Stimulated activated CD4-positive, alpha-beta T cell treated with anti-CD3 and anti-CD28 coated beads, TNF-alpha, amount 100 ng/mL, for 1 hour (primary cell): ENCODE measurements at regions not wholly inside any gene's neighbourhood (a gene's known extent, or its start where the extent isn't known, plus 50 kb on each side); places are given as distances from the start of the nearest gene placed in this dataset.
"Not testable (repeated sequence)": the region's sequence is repeated elsewhere in the genome, so short reads cannot be mapped to it uniquely, and the experiment has no call there.

ENCODE experiments used
- DNase-seq, 3 donors: peaks; one replicate each; pipeline ENCODE4 v3.0.0-alpha.2; 2020; ENCODE audit warnings: low read depth in 3 of 3, low spot score in 1 of 3

- DNase-seq: not testable (repeated sequence)
Observed at GRCh38 chr17:22044706-22045246, 352.5 kb downstream of the KCNJ18 start.

GRCh38 chr17:22047521-22047920 lies 355.2 kb downstream of the KCNJ18 start:
- DNase-seq: not testable (repeated sequence)

GRCh38 chr17:22048226-22048625 lies 355.9 kb downstream of the KCNJ18 start:
- not testable (repeated sequence) for DNase-seq

GRCh38 chr17:22050766-22051165 lies 358.4 kb downstream of the KCNJ18 start:
- not testable (repeated sequence) for DNase-seq

- not testable (repeated sequence) for DNase-seq
Observed at GRCh38 chr17:22052715-22053114, 360.4 kb downstream of the KCNJ18 start.

- not testable (repeated sequence) for DNase-seq
Observed at GRCh38 chr17:22056566-22056965, 364.2 kb downstream of the KCNJ18 start.

- DNase-seq: not testable (repeated sequence)
Observed at GRCh38 chr17:22075918-22076317, 383.6 kb downstream of the KCNJ18 start.

GRCh38 chr17:22088589-22088988 lies 396.3 kb downstream of the KCNJ18 start:
- not testable (repeated sequence) for DNase-seq

- no peak for DNase-seq
Observed at GRCh38 chr17:22090263-22090935, 398.1 kb downstream of the KCNJ18 start.

- not testable (repeated sequence) for DNase-seq
Observed at GRCh38 chr17:22091041-22091679, 398.8 kb downstream of the KCNJ18 start.

GRCh38 chr17:22091840-22092239 lies 399.5 kb downstream of the KCNJ18 start:
- not testable (repeated sequence) for DNase-seq

GRCh38 chr17:22095414-22095813 lies 403.1 kb downstream of the KCNJ18 start:
- not testable (repeated sequence) for DNase-seq

- DNase-seq: not testable (repeated sequence)
Observed at GRCh38 chr17:22099633-22100032, 407.3 kb downstream of the KCNJ18 start.

- no peak for DNase-seq
Observed at GRCh38 chr17:22102177-22102576, 409.9 kb downstream of the KCNJ18 start.

- DNase-seq: not testable (repeated sequence)
Observed at GRCh38 chr17:22116720-22117119, 424.4 kb downstream of the KCNJ18 start.

GRCh38 chr17:22117401-22117800 lies 425.1 kb downstream of the KCNJ18 start:
- not testable (repeated sequence) for DNase-seq

GRCh38 chr17:22119016-22119415 lies 426.7 kb downstream of the KCNJ18 start:
- not testable (repeated sequence) for DNase-seq

GRCh38 chr17:22119751-22120150 lies 427.4 kb downstream of the KCNJ18 start:
- DNase-seq: not testable (repeated sequence)

- DNase-seq: no peak
Observed at GRCh38 chr17:22123536-22124281, 431.4 kb downstream of the KCNJ18 start.

GRCh38 chr17:22128171-22128570 lies 435.8 kb downstream of the KCNJ18 start:
- DNase-seq: no peak

GRCh38 chr17:22128723-22129122 lies 436.4 kb downstream of the KCNJ18 start:
- no peak for DNase-seq

- not testable (repeated sequence) for DNase-seq
Observed at GRCh38 chr17:22129920-22130319, 437.6 kb downstream of the KCNJ18 start.
